Activated T-cell treated with anti-CD3 and anti-CD28 coated beads, Interleukin-2, amount 50 U/mL, for 72 hours (primary cell): ENCODE measurements at regions not wholly inside any gene's neighbourhood (a gene's known extent, or its start where the extent isn't known, plus 50 kb on each side); places are given as distances from the start of the nearest gene placed in this dataset.

ENCODE experiments used
- ATAC-seq, 2 donors: fragments of 150-1000 bp; cut with Tn5 transposase; replicated peaks in 1 of 2; 2 replicates each; pipeline ENCODE4 v1.10.0; 2021; ENCODE audit warnings: moderate library complexity in 2 of 2, mild to moderate bottlenecking in 1 of 2
- DNase-seq, 2 donors: peaks; one replicate each; pipeline ENCODE4 v3.0.0; 2021 to 2022; ENCODE audit warnings: mixed read lengths in 1 of 2
- H3K27ac Mint-ChIP-seq: one replicate; pipeline ENCODE4 v1.8.0; 2022; ENCODE audit warnings: mild to moderate bottlenecking, moderate library complexity, mixed read lengths
- H3K27me3 Mint-ChIP-seq: one replicate; pipeline ENCODE4 v1.8.0; 2022; ENCODE audit warnings: low read depth, mixed read lengths
- H3K36me3 Mint-ChIP-seq, 2 donors: one replicate each; pipeline ENCODE4 v1.8.0; 2022; ENCODE audit warnings: mixed read lengths in 2 of 2, mild to moderate bottlenecking in 1 of 2; ENCODE audit not compliant: insufficient read depth in 2 of 2
- H3K4me1 Mint-ChIP-seq: one replicate; pipeline ENCODE4 v1.8.0; 2022; ENCODE audit warnings: low read depth, mixed read lengths
- H3K4me3 Mint-ChIP-seq, 2 donors: one replicate each; pipeline ENCODE4 v1.8.0; 2022; ENCODE audit warnings: mild to moderate bottlenecking in 2 of 2, mixed read lengths in 2 of 2, moderate library complexity in 2 of 2
- H3K9me3 Mint-ChIP-seq, 2 donors: one replicate each; pipeline ENCODE4 v1.8.0; 2022; ENCODE audit warnings: mixed read lengths in 2 of 2

DNA sequence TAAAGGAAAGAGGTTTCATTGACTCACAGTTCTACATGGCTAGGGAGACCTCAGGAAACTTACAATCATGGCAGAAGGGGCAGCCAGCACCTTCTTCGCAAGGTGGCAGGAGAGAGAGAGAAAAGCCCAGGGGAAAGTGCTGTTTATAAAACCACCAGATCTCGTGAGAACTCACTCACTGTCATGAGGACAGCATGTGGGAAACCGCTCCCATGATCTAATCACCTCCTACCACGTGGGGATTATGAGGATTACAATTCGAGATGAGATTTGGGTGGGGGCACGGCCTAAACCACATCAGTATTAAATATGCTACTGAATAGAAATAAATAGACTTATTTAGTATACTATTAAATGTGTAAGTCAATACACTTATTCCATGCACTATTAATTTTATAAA is 70.6 kb upstream of the TCF21 start:
- Mint-ChIP-seq H3K9me3 (peaks cover 2 to 4% of the 10 kb centered on the region in 2 donors), H3K4me1 (peaks cover 12% of the 10 kb centered on the region), H3K36me3 (no peaks in the 10 kb centered on the region), H3K4me3 (no peak overlapping the region), H3K27me3 (peaks cover 26% of the 10 kb centered on the region), H3K27ac (no peak overlapping the region)
- ATAC-seq (no peak), DNase-seq (no peak)

DNA sequence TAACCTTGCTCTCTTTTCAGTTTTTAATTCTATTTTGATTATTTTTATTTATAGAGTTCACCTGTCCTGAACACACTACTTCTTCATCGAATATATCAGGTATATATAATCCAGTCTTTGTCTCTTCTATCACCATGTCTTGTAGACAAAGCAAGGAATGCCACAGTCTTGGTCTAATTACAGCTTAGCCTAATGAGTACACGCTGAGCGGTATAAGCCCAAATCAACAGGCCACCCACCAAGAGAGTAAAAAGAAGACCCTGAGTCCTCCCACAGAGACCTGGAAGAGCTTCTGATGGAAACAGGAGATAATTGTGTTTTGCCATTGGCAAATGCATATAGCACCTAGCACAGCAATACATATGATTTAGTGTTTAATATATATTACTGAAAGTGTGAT is 68.7 kb upstream of the TCF21 start:
- ATAC-seq (no peak), DNase-seq (no peak)
- Mint-ChIP-seq H3K27me3 (peaks cover 20% of the 10 kb centered on the region), H3K9me3 (peaks cover 2 to 4% of the 10 kb centered on the region in 2 donors), H3K27ac (no peak overlapping the region), H3K4me3 (no peak overlapping the region), H3K36me3 (no peaks in the 10 kb centered on the region), H3K4me1 (peaks cover 5% of the 10 kb centered on the region)

- H3K36me3 Mint-ChIP-seq = no peaks in the 10 kb centered on the region
- no peaks in the 10 kb centered on the region for H3K9me3 Mint-ChIP-seq
Measured at GRCh38 chr6:133827766-133828165, 61.1 kb upstream of the TCF21 start.

GRCh38 chr6:133833949-133834359 is 55.0 kb upstream of the TCF21 start:
- DNase-seq = no peak
- Mint-ChIP-seq H3K4me1 (no peaks in the 10 kb centered on the region), H3K36me3 (no peaks in the 10 kb centered on the region)

More at GRCh38 chr6:133827766-133828165, 61.1 kb upstream of the TCF21 start:
- no peak overlapping the region for H3K27ac Mint-ChIP-seq
- DNase-seq (no peak), ATAC-seq (no peak)
- H3K4me3 Mint-ChIP-seq = no peak overlapping the region
- peaks cover 16% of the 10 kb centered on the region for H3K27me3 Mint-ChIP-seq
- no peaks in the 10 kb centered on the region for H3K4me1 Mint-ChIP-seq

GRCh38 chr6:133834472-133835170 is 54.3 kb upstream of the TCF21 start:
- H3K4me3 Mint-ChIP-seq = no peak overlapping the region
- no peak for ATAC-seq
- H3K27me3 Mint-ChIP-seq = peaks cover 34% of the 10 kb centered on the region
- DNase-seq = no peak
- H3K4me1 Mint-ChIP-seq = no peaks in the 10 kb centered on the region
- H3K9me3 Mint-ChIP-seq = no peaks in the 10 kb centered on the region
- H3K36me3 Mint-ChIP-seq = no peaks in the 10 kb centered on the region
- no peak overlapping the region for H3K27ac Mint-ChIP-seq

More at GRCh38 chr6:133833949-133834359, 55.0 kb upstream of the TCF21 start:
- no peaks in the 10 kb centered on the region for H3K9me3 Mint-ChIP-seq
- peaks cover 28% of the 10 kb centered on the region for H3K27me3 Mint-ChIP-seq
- no peak overlapping the region for H3K27ac Mint-ChIP-seq
- H3K4me3 Mint-ChIP-seq = no peak overlapping the region
- ATAC-seq = no peak

- Mint-ChIP-seq H3K9me3 (no peaks in the 10 kb centered on the region), H3K27ac (no peak overlapping the region), H3K27me3 (peaks cover 34% of the 10 kb centered on the region), H3K4me1 (no peaks in the 10 kb centered on the region), H3K4me3 (no peak overlapping the region), H3K36me3 (no peaks in the 10 kb centered on the region)
- ATAC-seq (no peak), DNase-seq (no peak)
Measured at GRCh38 chr6:133835901-133836300, 53.0 kb upstream of the TCF21 start.

DNA sequence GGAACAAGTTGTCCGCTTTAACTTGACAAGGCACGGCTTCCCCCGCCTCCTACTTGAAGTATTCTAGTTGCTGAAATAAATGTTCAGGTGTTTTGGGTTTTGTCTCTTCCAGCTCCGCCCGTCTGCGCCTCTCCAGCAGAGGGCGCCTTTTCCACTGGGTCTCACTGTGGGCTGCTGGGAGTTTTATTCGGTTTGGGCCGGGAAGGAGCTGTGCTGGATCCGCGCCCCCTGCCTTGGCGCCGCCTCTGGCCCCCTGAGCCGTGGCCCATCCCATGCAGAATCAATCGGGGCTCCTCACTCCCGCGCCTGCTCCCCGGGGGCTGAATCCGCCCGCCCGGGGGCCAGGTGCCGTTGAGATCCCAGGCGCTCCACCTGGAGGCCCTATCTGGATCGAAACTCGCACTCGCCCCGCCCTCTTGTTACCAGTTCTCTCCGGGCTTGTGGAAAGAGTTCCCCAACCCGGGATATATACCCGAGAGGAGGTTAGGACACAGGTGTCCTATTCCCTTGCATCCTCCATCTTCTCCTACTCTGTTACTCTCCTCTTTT is 51.0 kb upstream of the TCF21 start:
- Mint-ChIP-seq H3K27me3 (peaks cover 28% of the 10 kb centered on the region), H3K4me1 (no peaks in the 10 kb centered on the region), H3K9me3 (no peaks in the 10 kb centered on the region), H3K4me3 (peak overlapping the region; percentile 71 to 77), H3K36me3 (no peaks in the 10 kb centered on the region), H3K27ac (no peak overlapping the region)
- DNase-seq (peak; percentile 60 to 71), ATAC-seq (peak; percentile 74 to 82)
